Pancreas (tissue), 10 donors: ENCODE measurements at regions not wholly inside any gene's neighbourhood (a gene's known extent, or its start where the extent isn't known, plus 50 kb on each side); places are given as distances from the start of the nearest gene placed in this dataset.

Experiments
- ATAC-seq, 4 donors: fragments of 200-7000 bp; cut with Tn5 transposase; one replicate each; pipeline versions ENCODE4 v1.8.0 to v1.9.1; 2020; ENCODE audit warnings: mild to moderate bottlenecking in 4 of 4, moderate library complexity in 4 of 4
- DNase-seq, 6 donors: peaks; one replicate each; pipeline ENCODE4 v3.0.0-alpha.2; 2020
- FAIRE-seq: peaks from 2 replicates; lab custom pipeline; 2012; peaks lifted over from hg19 to GRCh38; lab: Jason Lieb, UNC
- H3K27ac ChIP-seq, 4 donors: fragments of 200-600 bp; sonication (generic); 1 replicate in 3 of 4; 2 replicates in 1 of 4; pipeline versions ENCODE4 v1.5.0 to v1.8.0; 2020
- H3K27me3 ChIP-seq, 4 donors: fragments of 200-600 bp; one replicate each; pipeline ENCODE4 v1.8.0; 2021
- H3K36me3 ChIP-seq, 3 donors: fragments of 200-600 bp; sonication (generic) in 1 of 3; one replicate each; pipeline versions ENCODE4 v1.5.0 to v1.8.0; 2020 to 2021
- H3K4me1 ChIP-seq, 3 donors: fragments of 200-600 bp; one replicate each; pipeline ENCODE4 v1.8.0; 2021
- H3K4me3 ChIP-seq, 4 donors: fragments of 200-600 bp; sonication (generic) in 2 of 4; one replicate each; pipeline versions ENCODE4 v1.5.0 to v1.8.0; 2020 to 2021
- H3K9me3 ChIP-seq, 4 donors: fragments of 200-600 bp; one replicate each; pipeline ENCODE4 v1.8.0; 2021
- CTCF ChIP-seq, 4 donors: fragments of 200-600 bp; sonication (generic) in 3 of 4; IDR thresholded peaks; one replicate each; pipeline versions ENCODE4 v1.5.0 to v1.8.0; 2021; ENCODE audit warnings: antibody characterized with exemption in 4 of 4
- WGBS, 2 donors: extraction: QIAGEN DNeasy Blood & Tissue Kit; methylation state at CpG; one replicate each; pipeline ENCODE4 v1.1.7; 2013; 5-methylcytosine and 5-hydroxymethylcytosine counted together
- intact Hi-C, 3 donors: fragments of 100-400 bp; cut with DNase I; formaldehyde crosslinking; loops; one replicate each; pipeline versions ENCODE4 v1.11.1 to v1.14.2; 2022
- donor health status: healthy with polysubstance abuse.
- donor health status: DM: no; HTN: no; CAD: no; lungs with moderate emphysema.
- donor health status: DM: no; HTN: no; CAD: no.
- donor health status: control.
- donor health status: control.
- donor health status: Bipolar disorder and iron deficiency.
- donor health status: DM: yes; HTN: yes; CAD: no.
- donor health status: DM: no; HTN: no; CAD: no.
- donor health status: DM: no; HTN: no; CAD: no.
- donor health status: DM: yes; HTN: yes; CAD: no.

GRCh38 chr6:166815629-166816028, 140.7 kb downstream of the RNASET2 start:
- Histone ChIP-seq H3K27me3 (no peaks in the 10 kb centered on the region), H3K4me3 (no peak overlapping the region), H3K36me3 (no peaks in the 10 kb centered on the region), H3K4me1 (no peaks in the 10 kb centered on the region), H3K9me3 (no peaks in the 10 kb centered on the region), H3K27ac (no peak overlapping the region)
- no peak for TF ChIP-seq CTCF (IDR thresholded peaks at IDR 0.05)
- FAIRE-seq (no peak), DNase-seq (no peak), ATAC-seq (no peak)
- intact Hi-C loops = no loop called here
- 64 to 69% methylated on average over 4 of the region's 4 CpGs for whole genome bisulfite sequencing, 2 donors

DNA sequence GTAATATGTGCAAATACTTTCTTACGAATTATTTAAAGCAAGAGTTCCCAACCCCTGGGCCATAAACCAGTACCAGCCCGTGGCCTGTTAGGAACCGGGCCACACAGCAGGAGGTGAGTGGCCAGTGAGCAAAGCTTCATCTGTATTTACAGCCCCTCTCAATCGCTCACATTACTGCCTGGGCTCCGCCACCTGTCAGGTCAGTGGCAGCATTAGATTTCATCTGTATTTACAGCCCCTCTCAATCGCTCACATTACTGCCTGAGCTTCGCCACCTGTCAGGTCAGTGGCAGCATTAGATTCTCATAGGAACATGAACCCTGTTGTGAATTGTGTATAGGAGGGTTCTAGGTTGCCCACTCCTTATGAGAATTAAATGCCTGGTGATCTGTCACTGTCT, 142.0 kb downstream of the RNASET2 start:
- no peak for DNase-seq
- Histone ChIP-seq H3K27me3 (no peaks in the 10 kb centered on the region), H3K36me3 (no peaks in the 10 kb centered on the region), H3K27ac (no peak overlapping the region), H3K4me3 (no peak overlapping the region), H3K4me1 (no peaks in the 10 kb centered on the region), H3K9me3 (no peaks in the 10 kb centered on the region)
- FAIRE-seq = no peak
- no peak for ATAC-seq
- intact Hi-C loops = no loop called here
- WGBS, 2 donors = 77 to 80% methylated on average over 7 of the region's 7 CpGs
- no peak for TF ChIP-seq CTCF (IDR thresholded peaks at IDR 0.05)

GRCh38 chr6:166813461-166813860, 142.9 kb downstream of the RNASET2 start:
- FAIRE-seq (no peak), DNase-seq (no peak), ATAC-seq (no peak)
- intact Hi-C loops = no loop called here
- H3K27me3 ChIP-seq = no peaks in the 10 kb centered on the region
- H3K4me3 ChIP-seq = no peak overlapping the region
- no peak for TF ChIP-seq CTCF (IDR thresholded peaks at IDR 0.05)
- H3K36me3 ChIP-seq = no peaks in the 10 kb centered on the region
- H3K27ac ChIP-seq = no peak overlapping the region
- 88 to 96% methylated on average over 4 of the region's 4 CpGs for WGBS, 2 donors
- H3K4me1 ChIP-seq = no peaks in the 10 kb centered on the region
- H3K9me3 ChIP-seq = no peaks in the 10 kb centered on the region

DNA sequence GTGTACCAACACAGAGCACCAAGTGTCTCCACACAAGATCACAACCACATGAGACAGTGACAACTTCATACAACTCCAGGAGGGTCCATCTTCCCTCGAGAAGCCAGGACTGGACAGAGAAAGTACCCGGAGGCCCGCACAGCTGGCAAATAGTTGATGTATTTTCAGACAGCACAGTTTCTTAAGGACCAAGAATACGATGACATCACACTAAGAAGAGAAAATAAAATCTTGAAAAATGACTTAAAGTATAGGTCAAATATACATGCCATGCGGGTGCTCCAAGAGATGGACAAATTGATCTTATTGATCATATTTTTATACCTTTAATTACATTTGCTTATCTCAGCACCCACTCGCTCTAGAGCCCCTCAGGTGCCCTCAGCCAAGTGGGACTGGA, 145.5 kb downstream of the RNASET2 start:
- 77% methylated on average over 6 of the region's 6 CpGs for WGBS, 2 donors
- TF ChIP-seq CTCF (IDR thresholded peaks at IDR 0.05) = no peak
- ATAC-seq (no peak), DNase-seq (no peak), FAIRE-seq (no peak)
- Histone ChIP-seq H3K27ac (no peak overlapping the region), H3K4me1 (no peaks in the 10 kb centered on the region), H3K27me3 (no peaks in the 10 kb centered on the region), H3K9me3 (no peaks in the 10 kb centered on the region), H3K36me3 (no peaks in the 10 kb centered on the region), H3K4me3 (no peak overlapping the region)
- intact Hi-C loops = no loop called here

DNA sequence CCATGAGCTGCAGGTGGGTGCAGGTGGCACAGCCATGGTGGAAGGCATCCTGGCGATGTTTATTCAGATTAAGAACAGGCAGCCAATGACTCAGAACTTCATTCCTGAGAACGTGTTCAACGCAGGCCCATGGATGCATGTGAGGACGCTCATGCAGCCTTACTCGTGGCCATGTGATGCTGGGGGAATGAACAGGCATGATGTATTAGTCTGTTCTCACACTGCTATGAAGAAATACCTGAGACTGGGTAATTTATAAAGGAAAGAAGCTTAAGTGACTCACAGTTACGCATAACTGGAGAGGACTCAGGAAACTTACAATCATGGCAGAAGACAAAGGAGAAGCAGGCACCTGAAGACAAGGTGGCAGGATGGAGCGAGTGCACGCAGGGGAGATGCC, 146.6 kb downstream of the RNASET2 start:
- Histone ChIP-seq H3K9me3 (no peaks in the 10 kb centered on the region), H3K36me3 (no peaks in the 10 kb centered on the region), H3K27ac (no peak overlapping the region), H3K4me1 (no peaks in the 10 kb centered on the region), H3K27me3 (no peaks in the 10 kb centered on the region), H3K4me3 (no peak overlapping the region)
- DNase-seq (no peak), ATAC-seq (no peak), FAIRE-seq (no peak)
- no peak for TF ChIP-seq CTCF (IDR thresholded peaks at IDR 0.05)
- intact Hi-C loops = no loop called here
- 81 to 83% methylated on average over 8 of the region's 8 CpGs for WGBS, 2 donors
